Stimulated activated CD4-positive, alpha-beta T cell treated with anti-CD3 and anti-CD28 coated beads, TNF-alpha, amount 100 ng/mL, for 1 hour (primary cell): ENCODE measurements at regions not wholly inside any gene's neighbourhood (a gene's known extent, or its start where the extent isn't known, plus 50 kb on each side); places are given as distances from the start of the nearest gene placed in this dataset.
"Not testable (repeated sequence)": the region's sequence is repeated elsewhere in the genome, so short reads cannot be mapped to it uniquely, and the experiment has no call there.

ENCODE experiments used
- DNase-seq, 3 donors: peaks; one replicate each; pipeline ENCODE4 v3.0.0-alpha.2; 2020; ENCODE audit warnings: low read depth in 3 of 3, low spot score in 1 of 3

- DNase-seq = no peak
These were observed 79.5 kb upstream of the PICALM start for GRCh38 chr11:86148345-86148747.

- DNase-seq = no peak
These were observed 78.1 kb upstream of the PICALM start for GRCh38 chr11:86147004-86147403.

- no peak for DNase-seq
These were observed 76.7 kb upstream of the PICALM start for GRCh38 chr11:86145439-86146156.

- no peak for DNase-seq
These were observed 76.0 kb upstream of the PICALM start for GRCh38 chr11:86144846-86145245.

GRCh38 chr11:86144087-86144486, 75.2 kb upstream of the PICALM start:
- not testable (repeated sequence) for DNase-seq

GRCh38 chr11:86143087-86144030, 74.5 kb upstream of the PICALM start:
- no peak for DNase-seq

- DNase-seq = no peak
These were observed 73.3 kb upstream of the PICALM start for GRCh38 chr11:86142170-86142569.

- no peak for DNase-seq
These were observed 72.8 kb upstream of the PICALM start for GRCh38 chr11:86141727-86142126.

- DNase-seq = no peak
These were observed 71.6 kb upstream of the PICALM start for GRCh38 chr11:86140334-86140990.

GRCh38 chr11:86138958-86139357, 70.1 kb upstream of the PICALM start:
- no peak for DNase-seq

GRCh38 chr11:86136538-86136937, 67.7 kb upstream of the PICALM start:
- no peak for DNase-seq

GRCh38 chr11:86135319-86135714, 66.4 kb upstream of the PICALM start:
- no peak for DNase-seq

GRCh38 chr11:86134580-86135318, 65.9 kb upstream of the PICALM start:
- no peak for DNase-seq

GRCh38 chr11:86132667-86133249, 63.9 kb upstream of the PICALM start:
- DNase-seq = no peak

GRCh38 chr11:86129740-86130540, 61.1 kb upstream of the PICALM start:
- no peak for DNase-seq

- no peak for DNase-seq
These were observed 60.0 kb upstream of the PICALM start for GRCh38 chr11:86128914-86129313.

- DNase-seq = no peak
These were observed 58.0 kb upstream of the PICALM start for GRCh38 chr11:86126862-86127261.

GRCh38 chr11:86124251-86125233, 55.7 kb upstream of the PICALM start:
- no peak for DNase-seq

- no peak for DNase-seq
These were observed 53.9 kb upstream of the PICALM start for GRCh38 chr11:86122773-86123172.
